Astrocyte of the hippocampus (primary cell): ENCODE measurements at regions not wholly inside any gene's neighbourhood (a gene's known extent, or its start where the extent isn't known, plus 50 kb on each side); places are given as distances from the start of the nearest gene placed in this dataset.
A peak's percentile ranks its signal among the peaks of the same experiment; 100 is the strongest.

Source experiments
- DNase-seq: peaks from one replicate; pipeline ENCODE4 v3.0.0; 2011; ENCODE audit warnings: low read depth, low spot score

GRCh38 chr4:30939684-30940083 lies 219.5 kb downstream of the PCDH7 start:
- no peak for DNase-seq

DNA sequence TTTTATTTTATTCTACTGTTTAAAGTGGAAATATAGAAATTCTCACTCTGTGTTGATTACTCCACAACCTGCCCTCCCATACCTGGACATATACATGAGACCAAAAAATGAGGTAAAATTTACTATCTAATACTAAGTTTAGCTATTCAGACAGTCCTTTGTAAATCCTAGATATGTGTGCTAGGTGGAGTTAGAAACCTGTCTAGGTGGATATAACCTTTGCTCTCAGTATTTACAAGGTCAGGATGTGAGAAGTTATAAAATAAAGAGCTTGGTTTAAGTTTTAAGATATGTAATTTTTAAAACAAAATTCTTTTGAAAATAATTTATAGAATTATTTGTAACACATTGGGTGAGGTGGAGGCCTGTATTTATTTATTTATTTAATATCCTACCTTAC lies 221.5 kb downstream of the PCDH7 start:
- DNase-seq = no peak

DNA sequence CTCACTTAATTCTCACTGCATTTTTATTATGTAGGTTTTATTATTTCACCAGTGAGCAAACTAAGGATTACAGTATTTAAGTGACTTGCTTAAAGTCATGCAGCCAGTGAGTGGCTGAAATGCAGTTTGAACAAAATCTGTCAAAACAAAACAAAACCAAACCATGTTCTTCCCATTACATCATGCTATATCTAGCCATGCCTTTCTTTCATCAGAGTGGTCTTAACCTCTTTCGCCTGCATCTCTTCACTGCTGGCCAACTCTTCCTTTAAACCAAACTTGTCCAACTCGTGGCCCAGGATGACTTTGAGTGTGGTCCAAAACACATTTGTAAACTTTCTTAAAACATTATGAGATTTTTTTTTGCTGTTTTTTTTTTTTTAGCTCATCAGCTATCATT lies 223.2 kb downstream of the PCDH7 start:
- DNase-seq = peak; percentile 35

- peak; percentile 56 for DNase-seq
These were observed 225.4 kb downstream of the PCDH7 start for GRCh38 chr4:30945586-30945985.

DNA sequence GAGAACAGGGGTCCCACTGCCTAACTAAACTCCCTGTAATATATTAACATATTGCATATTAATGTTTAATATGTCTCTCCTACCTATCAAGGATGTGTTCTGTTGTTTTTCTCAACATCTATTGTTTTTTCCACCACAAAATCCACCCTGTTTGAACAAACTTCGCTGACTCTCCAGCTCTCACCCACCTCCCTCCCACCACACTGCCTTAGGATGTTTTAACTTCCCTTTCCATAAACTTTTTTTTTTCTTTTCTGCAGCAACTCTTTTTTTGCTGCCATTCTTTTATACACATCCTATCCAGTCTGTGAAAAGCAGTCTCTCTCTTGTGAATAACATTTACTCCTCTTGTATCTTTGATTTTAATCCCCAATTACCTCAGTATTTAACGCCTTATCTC lies 226.1 kb downstream of the PCDH7 start:
- DNase-seq = no peak

DNA sequence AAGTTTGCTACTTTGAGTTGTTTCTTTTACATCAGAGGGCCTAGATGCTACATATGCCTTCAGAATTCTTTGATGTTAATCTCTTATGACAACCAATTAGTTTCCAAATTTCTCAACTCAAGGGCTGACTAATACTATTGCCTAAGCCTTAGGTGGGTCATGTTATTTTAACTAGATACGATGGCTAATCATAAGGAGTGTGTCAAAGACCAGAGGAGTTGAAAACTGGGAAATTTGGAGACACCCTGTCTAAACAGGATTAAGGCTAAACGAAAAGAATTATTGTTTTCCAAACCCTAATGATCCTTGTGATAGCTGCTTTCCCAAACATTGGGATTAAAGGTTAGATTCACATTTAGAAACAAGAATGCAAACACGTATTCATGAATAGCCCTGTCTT lies 228.5 kb downstream of the PCDH7 start:
- peak; percentile 19 for DNase-seq

- no peak for DNase-seq
These were observed 230.6 kb downstream of the PCDH7 start for GRCh38 chr4:30950737-30951136.

GRCh38 chr4:30952526-30953219 lies 232.5 kb downstream of the PCDH7 start:
- DNase-seq = no peak

DNA sequence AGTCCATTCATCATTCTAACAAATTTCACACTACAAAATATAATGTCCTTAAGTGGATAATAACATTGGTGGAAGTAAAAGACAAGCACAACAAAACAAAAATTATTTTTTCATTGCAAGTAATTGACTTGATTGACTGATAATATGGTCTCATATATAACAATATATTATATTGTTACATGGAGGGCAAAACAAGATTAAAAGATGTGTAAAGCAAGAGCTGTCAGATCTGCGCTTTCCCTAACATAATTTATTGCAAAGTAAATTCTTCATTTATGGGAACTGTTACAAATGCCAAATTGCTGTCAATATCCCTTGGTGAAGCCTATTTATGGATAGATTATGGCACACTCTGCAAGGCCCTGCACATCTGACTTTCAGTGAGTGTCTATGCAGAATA lies 233.6 kb downstream of the PCDH7 start:
- DNase-seq = no peak

DNA sequence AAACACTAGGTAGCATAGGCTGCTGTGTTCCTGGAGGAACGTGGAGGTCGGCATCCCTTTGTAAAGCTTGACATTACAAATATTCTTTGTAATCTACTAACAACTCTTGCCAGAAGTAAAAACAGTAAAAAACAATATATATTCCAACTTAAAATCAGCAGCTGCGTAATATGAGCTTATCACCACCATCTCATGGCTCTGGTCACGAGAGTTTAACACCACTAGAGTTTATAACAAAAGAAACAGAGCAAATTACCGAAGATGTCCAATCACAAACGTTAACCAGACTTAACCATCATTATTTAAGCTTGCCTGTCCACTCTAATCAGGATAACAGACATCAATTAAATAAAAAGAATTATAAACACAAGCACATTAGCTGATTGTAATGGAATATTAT lies 236.7 kb downstream of the PCDH7 start:
- no peak for DNase-seq

DNA sequence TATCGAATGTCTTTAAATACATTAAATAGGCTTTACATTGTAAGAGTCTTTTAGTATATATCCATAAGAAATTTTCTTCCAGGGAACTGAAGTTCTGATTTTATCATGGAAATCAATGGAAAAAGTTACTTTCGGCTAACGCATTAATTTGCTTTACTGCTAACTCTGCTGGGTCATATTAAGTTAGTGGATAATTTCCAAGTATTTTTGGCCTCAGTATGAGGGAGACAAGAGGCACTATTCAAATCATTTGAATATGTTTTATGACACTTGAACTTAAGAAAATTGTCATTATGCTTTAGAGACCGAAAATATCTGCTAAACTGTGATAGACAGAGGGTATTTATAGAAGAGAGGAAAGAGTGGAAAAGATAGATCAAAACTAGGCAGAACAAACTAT lies 237.5 kb downstream of the PCDH7 start:
- no peak for DNase-seq

GRCh38 chr4:30959781-30960485 lies 239.8 kb downstream of the PCDH7 start:
- no peak for DNase-seq

DNA sequence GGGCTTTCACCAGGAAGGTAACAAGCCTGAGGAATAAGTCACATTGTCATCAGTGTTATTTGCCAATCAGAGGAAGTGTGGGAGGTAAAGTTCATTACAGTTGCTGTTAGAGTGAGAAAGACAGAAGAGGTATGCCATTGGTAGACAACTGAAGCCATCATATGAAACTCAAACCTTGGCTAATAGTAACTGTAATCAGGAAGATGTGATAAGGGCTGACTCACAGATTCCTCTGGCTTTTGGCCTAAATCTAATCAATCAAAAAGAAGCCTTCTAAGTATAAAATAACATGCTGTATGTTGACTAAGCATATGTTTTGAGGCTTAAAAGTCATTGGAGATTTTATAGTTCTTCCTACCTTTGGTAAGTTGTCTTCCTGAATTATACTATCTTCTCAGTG lies 242.8 kb downstream of the PCDH7 start:
- DNase-seq = peak; percentile 47

DNA sequence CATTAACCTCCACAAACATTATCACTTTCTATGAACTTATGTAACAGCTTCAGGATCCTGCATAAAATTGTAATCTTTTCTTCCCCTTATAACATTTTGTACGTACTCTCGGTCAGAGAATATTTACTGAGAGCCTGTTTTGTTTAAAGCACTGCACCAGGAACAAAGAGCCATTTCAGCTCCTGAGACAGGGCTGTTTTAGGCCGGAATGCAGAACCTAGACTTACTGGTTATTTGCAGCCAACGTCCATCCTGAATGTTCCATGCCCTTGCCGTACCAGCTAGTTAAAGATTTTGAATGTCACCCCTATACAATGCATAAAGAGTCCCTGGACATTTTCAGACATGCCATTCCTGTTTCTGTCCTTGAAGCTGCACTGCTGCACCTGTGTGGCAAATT lies 248.8 kb downstream of the PCDH7 start:
- no peak for DNase-seq

DNA sequence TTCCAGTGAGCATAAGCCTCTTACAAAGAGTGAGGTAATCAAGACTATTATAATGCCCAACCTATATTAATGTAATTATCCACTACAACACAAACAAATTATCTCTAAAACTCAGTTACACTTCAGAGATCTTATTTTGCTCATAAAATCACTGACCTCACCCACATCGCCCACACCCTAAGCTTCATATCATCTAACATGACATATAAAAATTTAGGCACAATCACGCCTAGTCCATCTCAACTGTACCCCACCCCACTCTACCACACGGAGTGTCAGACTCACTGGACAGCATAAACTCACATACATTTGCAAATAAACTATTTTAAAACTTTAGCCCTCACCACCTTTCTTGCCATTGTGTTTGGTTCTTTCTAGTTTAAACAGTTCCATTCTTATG lies 252.4 kb downstream of the PCDH7 start:
- DNase-seq = no peak

GRCh38 chr4:30973993-30974392 lies 253.8 kb downstream of the PCDH7 start:
- no peak for DNase-seq

DNA sequence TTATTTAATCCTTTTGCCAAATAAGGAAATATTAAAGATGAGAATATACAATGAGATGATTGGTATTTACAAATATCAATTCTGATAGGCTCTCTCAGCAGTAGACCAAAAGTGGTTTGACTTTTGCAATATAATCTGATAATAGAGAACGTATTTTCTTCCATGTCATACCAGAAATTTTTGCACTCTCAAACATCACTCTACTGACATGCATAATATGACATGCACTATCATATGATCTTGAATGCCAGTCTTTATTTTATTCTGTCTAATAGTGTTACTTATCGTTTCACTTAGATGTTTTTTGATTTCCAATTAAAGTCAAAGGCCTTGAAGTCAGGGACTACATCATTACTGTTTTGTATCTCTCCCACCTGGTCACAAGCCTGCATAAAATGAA lies 259.2 kb downstream of the PCDH7 start:
- no peak for DNase-seq

GRCh38 chr4:30989508-30989907 lies 269.3 kb downstream of the PCDH7 start:
- DNase-seq = no peak

DNA sequence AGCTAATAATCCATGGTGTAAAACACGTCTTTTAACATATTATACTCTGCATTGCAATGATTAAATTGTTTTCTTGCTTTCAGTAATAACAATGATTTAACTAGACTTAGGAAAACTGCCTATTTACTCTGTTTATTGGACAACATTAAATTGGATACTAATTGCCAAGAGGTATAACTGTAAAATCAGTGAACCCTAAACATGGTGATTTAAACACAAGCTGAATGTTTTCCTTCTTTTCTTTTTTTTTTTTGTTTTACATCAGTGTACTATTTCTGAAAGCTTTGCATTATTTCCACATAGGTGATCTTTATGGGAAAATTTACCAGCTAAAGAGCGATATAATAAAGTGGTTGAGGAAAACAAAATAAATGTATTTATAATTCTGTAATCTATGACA lies 276.7 kb downstream of the PCDH7 start:
- DNase-seq = no peak

GRCh38 chr4:31005037-31005436 lies 284.9 kb downstream of the PCDH7 start:
- DNase-seq = no peak

GRCh38 chr4:31007858-31008257 lies 287.7 kb downstream of the PCDH7 start:
- no peak for DNase-seq

GRCh38 chr4:31009926-31010325 lies 289.8 kb downstream of the PCDH7 start:
- no peak for DNase-seq

DNA sequence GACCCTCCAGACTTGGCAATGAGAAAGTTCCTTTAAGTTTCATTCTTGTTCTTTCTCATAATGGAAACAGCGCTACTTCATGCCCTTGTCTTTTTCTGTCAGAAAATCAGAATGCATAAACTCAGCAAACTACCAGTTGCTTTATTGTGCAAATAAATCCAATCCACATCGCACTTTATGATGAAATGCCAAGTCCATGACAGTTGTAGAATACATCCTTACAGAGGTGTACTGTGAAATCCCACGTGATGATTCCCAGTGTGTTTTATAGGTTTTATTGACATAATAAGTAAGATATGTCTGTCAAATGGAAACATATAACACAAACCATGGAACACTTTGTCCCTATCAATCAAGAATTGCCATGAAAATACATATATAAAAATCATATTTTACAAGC lies 295.0 kb downstream of the PCDH7 start:
- no peak for DNase-seq
